Loucy (cell line): ENCODE measurements at regions not wholly inside any gene's neighbourhood (a gene's known extent, or its start where the extent isn't known, plus 50 kb on each side); places are given as distances from the start of the nearest gene placed in this dataset.

Experiments
- CTCF ChIP-seq: fragments of 200-600 bp; sonication (generic); conservative IDR thresholded peaks from 2 replicates; pipeline ENCODE4 v1.5.1; 2014; ENCODE audit warnings: mild to moderate bottlenecking, antibody characterized with exemption, low read length
- EZH2phosphoT487 ChIP-seq: fragments of 200-600 bp; IDR thresholded peaks from 2 replicates; pipeline ENCODE4 v1.6.1; 2018; ENCODE audit warnings: antibody characterized with exemption, mild to moderate bottlenecking, moderate library complexity, borderline replicate concordance

- TF ChIP-seq CTCF: no peak
- no peak for TF ChIP-seq EZH2phosphoT487
These were observed 89.0 kb upstream of the PIP4K2A start for GRCh38 chr10:22803261-22803885.
